Breast epithelium (tissue), 3 donors: ENCODE measurements at regions not wholly inside any gene's neighbourhood (a gene's known extent, or its start where the extent isn't known, plus 50 kb on each side); places are given as distances from the start of the nearest gene placed in this dataset.

Experiments used
- CTCF ChIP-seq, 3 donors: fragments of 450-650 bp; IDR thresholded peaks; one replicate each; pipeline ENCODE4 v1.5.1; 2016 to 2017; ENCODE audit warnings: antibody characterized with exemption in 3 of 3, mild to moderate bottlenecking in 3 of 3, moderate library complexity in 3 of 3
- POLR2A ChIP-seq: fragments of 450-650 bp; IDR thresholded peaks from one replicate; pipeline ENCODE4 v1.6.1; 2016; ENCODE audit warnings: antibody characterized with exemption, mild to moderate bottlenecking, moderate library complexity

GRCh38 chr21:20538039-20538658, 460.1 kb upstream of the NCAM2 start:
- no peak for TF ChIP-seq CTCF (IDR thresholded peaks at IDR 0.05)
- TF ChIP-seq POLR2A, result no peak
